ENCODE measurements at regions not wholly inside any gene's neighbourhood (a gene's known extent, or its start where the extent isn't known, plus 50 kb on each side); places are given as distances from the start of the nearest gene placed in this dataset.

- POLR2A ChIA-PET: no interaction called here
- H3K4me3 ChIP-seq (ENCODE audit: low read depth, low read length): no peak overlapping the region
- CTCF ChIA-PET: no interaction called here
- no peak for TF ChIP-seq CTCF (IDR thresholded peaks at IDR 0.05; ENCODE audit: low read depth, low read length)
- no peak for DNase-seq (ENCODE audit: low read depth, low spot score)
- no peaks in the 10 kb centered on the region for H3K27me3 ChIP-seq (ENCODE audit: control insufficient read depth, insufficient read depth, low read length)
- peaks cover 44% of the 10 kb centered on the region for H3K9me3 ChIP-seq (ENCODE audit: control insufficient read depth, insufficient read depth, low read length)
- no peak overlapping the region for H3K27ac ChIP-seq (ENCODE audit: low read depth, low read length)
Observed at GRCh38 chr10:128971374-128972035, 495.5 kb upstream of the MGMT start.

GRCh38 chr10:128972036-128972405, 495.0 kb upstream of the MGMT start:
- no peak for TF ChIP-seq CTCF (IDR thresholded peaks at IDR 0.05; ENCODE audit: low read depth, low read length)
- Histone ChIP-seq H3K9me3 (ENCODE audit: control insufficient read depth, insufficient read depth, low read length) (peaks cover 43% of the 10 kb centered on the region), H3K4me3 (ENCODE audit: low read depth, low read length) (no peak overlapping the region), H3K27ac (ENCODE audit: low read depth, low read length) (no peak overlapping the region), H3K27me3 (ENCODE audit: control insufficient read depth, insufficient read depth, low read length) (no peaks in the 10 kb centered on the region)
- DNase-seq (ENCODE audit: low read depth, low spot score): no peak
- ChIA-PET POLR2A (no interaction called here), CTCF (no interaction called here)

- TF ChIP-seq CTCF (IDR thresholded peaks at IDR 0.05; ENCODE audit: low read depth, low read length): no peak
- no peak for DNase-seq (ENCODE audit: low read depth, low spot score)
- Histone ChIP-seq H3K27me3 (ENCODE audit: control insufficient read depth, insufficient read depth, low read length) (no peaks in the 10 kb centered on the region), H3K4me3 (ENCODE audit: low read depth, low read length) (no peak overlapping the region), H3K9me3 (ENCODE audit: control insufficient read depth, insufficient read depth, low read length) (peaks cover 46% of the 10 kb centered on the region), H3K27ac (ENCODE audit: low read depth, low read length) (no peak overlapping the region)
- CTCF ChIA-PET: no interaction called here
- POLR2A ChIA-PET: no interaction called here
Observed at GRCh38 chr10:128973221-128973620, 493.8 kb upstream of the MGMT start.

- ChIA-PET CTCF (no interaction called here), POLR2A (no interaction called here)
Observed at GRCh38 chr10:128976856-128977255, 490.2 kb upstream of the MGMT start.

GRCh38 chr10:128978211-128978610, 488.8 kb upstream of the MGMT start:
- no peak overlapping the region for H3K27ac ChIP-seq (ENCODE audit: low read depth, low read length)
- CTCF ChIA-PET: no interaction called here
- no peak for TF ChIP-seq CTCF (IDR thresholded peaks at IDR 0.05; ENCODE audit: low read depth, low read length)
- no peak for DNase-seq (ENCODE audit: low read depth, low spot score)
- no peaks in the 10 kb centered on the region for H3K27me3 ChIP-seq (ENCODE audit: control insufficient read depth, insufficient read depth, low read length)
- H3K4me3 ChIP-seq (ENCODE audit: low read depth, low read length): no peak overlapping the region
- peaks cover 70% of the 10 kb centered on the region for H3K9me3 ChIP-seq (ENCODE audit: control insufficient read depth, insufficient read depth, low read length)
- POLR2A ChIA-PET: no interaction called here

More at GRCh38 chr10:128976856-128977255, 490.2 kb upstream of the MGMT start:
- Histone ChIP-seq H3K4me3 (ENCODE audit: low read depth, low read length) (no peak overlapping the region), H3K27ac (ENCODE audit: low read depth, low read length) (no peak overlapping the region), H3K9me3 (ENCODE audit: control insufficient read depth, insufficient read depth, low read length) (peaks cover 64% of the 10 kb centered on the region), H3K27me3 (ENCODE audit: control insufficient read depth, insufficient read depth, low read length) (no peaks in the 10 kb centered on the region)
- TF ChIP-seq CTCF (IDR thresholded peaks at IDR 0.05; ENCODE audit: low read depth, low read length): no peak
- no peak for DNase-seq (ENCODE audit: low read depth, low spot score)
